Subcutaneous abdominal adipose tissue (tissue), 5 donors: ENCODE measurements at regions not wholly inside any gene's neighbourhood (a gene's known extent, or its start where the extent isn't known, plus 50 kb on each side); places are given as distances from the start of the nearest gene placed in this dataset.

Source experiments
- H3K27ac ChIP-seq: one replicate; pipeline ENCODE4 v1.7.0; 2013; ENCODE audit warnings: low read depth, mild to moderate bottlenecking, inconsistent platforms, low read length, moderate library complexity
- H3K27me3 ChIP-seq, 5 donors: one replicate each; pipeline ENCODE4 v1.7.0; 2013; ENCODE audit warnings: low read length in 5 of 5, inconsistent platforms in 1 of 5; ENCODE audit not compliant: control insufficient read depth in 5 of 5, insufficient read depth in 4 of 5
- H3K36me3 ChIP-seq, 5 donors: one replicate each; pipeline ENCODE4 v1.7.0; 2013; ENCODE audit warnings: low read length in 5 of 5; ENCODE audit not compliant: control insufficient read depth in 5 of 5, insufficient read depth in 5 of 5
- H3K4me1 ChIP-seq, 5 donors: one replicate each; pipeline ENCODE4 v1.7.0; 2013; ENCODE audit warnings: low read length in 5 of 5, mild to moderate bottlenecking in 3 of 5, moderate library complexity in 1 of 5; ENCODE audit not compliant: control insufficient read depth in 5 of 5, insufficient read depth in 5 of 5
- H3K4me3 ChIP-seq, 5 donors: one replicate each; pipeline ENCODE4 v1.7.0; 2013; ENCODE audit warnings: low read length in 5 of 5, low read depth in 1 of 5
- H3K9ac ChIP-seq, 5 donors: one replicate each; pipeline ENCODE4 v1.7.0; 2013; ENCODE audit warnings: low read length in 5 of 5, mild to moderate bottlenecking in 4 of 5, moderate library complexity in 3 of 5
- H3K9me3 ChIP-seq, 5 donors: one replicate each; pipeline ENCODE4 v1.7.0; 2013; ENCODE audit warnings: low read length in 5 of 5; ENCODE audit not compliant: control insufficient read depth in 5 of 5
- donor health status: healthy.
- donor health status: healthy.
- donor health status: healthy.
- donor health status: healthy.
- donor health status: healthy.

GRCh38 chr2:120807751-120808150 is 72.1 kb downstream of the GLI2 start:
- H3K4me1 ChIP-seq = peaks cover 0 to 16% (median 14%) of the 10 kb centered on the region in 5 donors
- H3K9me3 ChIP-seq = no peaks in the 10 kb centered on the region

GRCh38 chr2:120809151-120809550 is 73.5 kb downstream of the GLI2 start:
- H3K4me3 ChIP-seq = no peak overlapping the region
- no peak overlapping the region for H3K27ac ChIP-seq
- H3K27me3 ChIP-seq = peaks cover 0 to 13% (median 5%) of the 10 kb centered on the region in 5 donors
- no peak overlapping the region for H3K9ac ChIP-seq
- H3K36me3 ChIP-seq = no peaks in the 10 kb centered on the region
- peaks cover 0 to 2% (median 1%) of the 10 kb centered on the region in 5 donors for H3K4me1 ChIP-seq
- no peaks in the 10 kb centered on the region for H3K9me3 ChIP-seq

More at GRCh38 chr2:120807751-120808150, 72.1 kb downstream of the GLI2 start:
- no peak overlapping the region for H3K9ac ChIP-seq
- H3K36me3 ChIP-seq = no peaks in the 10 kb centered on the region
- H3K27me3 ChIP-seq = peaks cover 0 to 13% (median 5%) of the 10 kb centered on the region in 5 donors
- H3K4me3 ChIP-seq = no peak overlapping the region
- H3K27ac ChIP-seq = no peak overlapping the region

GRCh38 chr2:120809609-120810440 is 74.2 kb downstream of the GLI2 start:
- H3K9ac ChIP-seq = no peak overlapping the region
- H3K36me3 ChIP-seq = no peaks in the 10 kb centered on the region
- H3K4me3 ChIP-seq = no peak overlapping the region
- H3K4me1 ChIP-seq = no peaks in the 10 kb centered on the region
- peaks cover 0 to 13% (median 5%) of the 10 kb centered on the region in 5 donors for H3K27me3 ChIP-seq
- H3K27ac ChIP-seq = no peak overlapping the region
- H3K9me3 ChIP-seq = no peaks in the 10 kb centered on the region

GRCh38 chr2:120810639-120811038 is 75.0 kb downstream of the GLI2 start:
- H3K4me1 ChIP-seq = no peaks in the 10 kb centered on the region
- H3K36me3 ChIP-seq = no peaks in the 10 kb centered on the region
- H3K27me3 ChIP-seq = peaks cover 0 to 18% (median 9%) of the 10 kb centered on the region in 5 donors
- H3K9ac ChIP-seq = no peak overlapping the region
- no peaks in the 10 kb centered on the region for H3K9me3 ChIP-seq
- H3K27ac ChIP-seq = no peak overlapping the region
- H3K4me3 ChIP-seq = no peak overlapping the region

GRCh38 chr2:120812866-120813265 is 77.2 kb downstream of the GLI2 start:
- Histone ChIP-seq H3K27ac (no peak overlapping the region), H3K9me3 (no peaks in the 10 kb centered on the region), H3K27me3 (peaks cover 0 to 14% (median 10%) of the 10 kb centered on the region in 5 donors), H3K36me3 (no peaks in the 10 kb centered on the region), H3K4me3 (no peak overlapping the region), H3K9ac (no peak overlapping the region), H3K4me1 (no peaks in the 10 kb centered on the region)

- Histone ChIP-seq H3K27me3 (peaks cover 0 to 14% (median 9%) of the 10 kb centered on the region in 5 donors), H3K27ac (no peak overlapping the region), H3K9me3 (no peaks in the 10 kb centered on the region)
Observed at GRCh38 chr2:120814352-120814751, 78.7 kb downstream of the GLI2 start.

GRCh38 chr2:120815292-120815691 is 79.6 kb downstream of the GLI2 start:
- Histone ChIP-seq H3K9me3 (no peaks in the 10 kb centered on the region), H3K27me3 (peaks cover 0 to 17% (median 11%) of the 10 kb centered on the region in 5 donors), H3K27ac (no peak overlapping the region), H3K9ac (no peak overlapping the region), H3K4me3 (no peak overlapping the region), H3K36me3 (no peaks in the 10 kb centered on the region), H3K4me1 (peaks cover 0 to 4% (median 0%) of the 10 kb centered on the region in 5 donors)

More at GRCh38 chr2:120814352-120814751, 78.7 kb downstream of the GLI2 start:
- no peak overlapping the region for H3K9ac ChIP-seq
- H3K4me3 ChIP-seq = no peak overlapping the region
- peaks cover 0 to 4% (median 0%) of the 10 kb centered on the region in 5 donors for H3K4me1 ChIP-seq
- no peaks in the 10 kb centered on the region for H3K36me3 ChIP-seq

- Histone ChIP-seq H3K36me3 (no peaks in the 10 kb centered on the region), H3K4me3 (no peak overlapping the region), H3K27ac (no peak overlapping the region)
Observed at GRCh38 chr2:120817136-120817955, 81.7 kb downstream of the GLI2 start.

GRCh38 chr2:120817956-120818325 is 82.3 kb downstream of the GLI2 start:
- H3K9ac ChIP-seq = no peak overlapping the region
- no peaks in the 10 kb centered on the region for H3K9me3 ChIP-seq
- no peak overlapping the region for H3K27ac ChIP-seq
- no peak overlapping the region for H3K4me3 ChIP-seq
- no peaks in the 10 kb centered on the region for H3K36me3 ChIP-seq
- peaks cover 0 to 9% (median 0%) of the 10 kb centered on the region in 5 donors for H3K4me1 ChIP-seq
- peaks cover 6 to 32% (median 18%) of the 10 kb centered on the region in 5 donors for H3K27me3 ChIP-seq

More at GRCh38 chr2:120817136-120817955, 81.7 kb downstream of the GLI2 start:
- H3K27me3 ChIP-seq = peaks cover 6 to 32% (median 18%) of the 10 kb centered on the region in 5 donors
- H3K9me3 ChIP-seq = no peaks in the 10 kb centered on the region
- no peak overlapping the region for H3K9ac ChIP-seq
- H3K4me1 ChIP-seq = peaks cover 0 to 9% (median 0%) of the 10 kb centered on the region in 5 donors
